K562 (cell line): ENCODE measurements at regions not wholly inside any gene's neighbourhood (a gene's known extent, or its start where the extent isn't known, plus 50 kb on each side); places are given as distances from the start of the nearest gene placed in this dataset.

ENCODE experiments used
- BHLHE40 ChIP-seq: IDR thresholded peaks from 2 replicates; pipeline ENCODE4 v1.6.1; 2011; ENCODE audit warnings: low read length, improper control_type of control experiment
- FOXA3 ChIP-seq, 2 experiments: fragments of 450-650 bp in 1 of 2; sonication (generic) in 1 of 2; formaldehyde crosslinking; IDR thresholded peaks in 1 of 2; conservative IDR thresholded peaks in 1 of 2; 2 replicates each; pipeline versions ENCODE4 v1.4.0 to v1.8.0; 2020 to 2022; ENCODE audit warnings: mild to moderate bottlenecking in 2 of 2, missing genetic modification reagents in 1 of 2
- HMG20A ChIP-seq: fragments of 450-650 bp; formaldehyde crosslinking; conservative IDR thresholded peaks from 2 replicates; pipeline ENCODE4 v1.4.0; 2020; ENCODE audit warnings: mild to moderate bottlenecking, mixed read lengths
- KLF6 ChIP-seq: fragments of 250-450 bp; sonication (Bioruptor Pico); IDR thresholded peaks from 2 replicates; pipeline ENCODE4 v1.4.0; 2020; ENCODE audit warnings: mild to moderate bottlenecking, moderate library complexity, borderline replicate concordance
- SNRNP70 ChIP-seq: fragments of 200-400 bp; formaldehyde crosslinking; optimal IDR thresholded peaks from 2 replicates; pipeline ENCODE3; 2017; ENCODE audit warnings: low read depth, low read length
- TBP ChIP-seq: optimal IDR thresholded peaks from 2 replicates; pipeline ENCODE3; 2011; ENCODE audit warnings: low read depth, low read length, improper control_type of control experiment
- TCFL5 ChIP-seq: fragments of 250-450 bp; sonication (Bioruptor Pico); conservative IDR thresholded peaks from 2 replicates; pipeline ENCODE4 v1.6.1; 2021; ENCODE audit warnings: mild to moderate bottlenecking, moderate library complexity, matching md5 sums
- ZNF140 ChIP-seq: fragments of 250-450 bp; sonication (Bioruptor Pico); IDR thresholded peaks from 2 replicates; pipeline ENCODE4 v1.8.0; 2021; ENCODE audit warnings: moderate library complexity, mild to moderate bottlenecking, inconsistent platforms
- TF ChIP-seq, protein P1 (sequence below), 2 experiments: fragments of 450-650 bp; IDR thresholded peaks; 2 replicates each; pipeline ENCODE4 v1.6.1; 2016
- TF ChIP-seq, protein P2 (sequence below): fragments of 450-650 bp; conservative IDR thresholded peaks from 2 replicates; pipeline ENCODE4 v1.6.1; 2016; ENCODE audit warnings: missing genetic modification characterization, low read depth, mild to moderate bottlenecking, control low read depth, missing compliant biosample characterization
- TF ChIP-seq, protein P3 (sequence below), 3 experiments: IDR thresholded peaks in 2 of 3; conservative IDR thresholded peaks in 1 of 3; 2 replicates each; pipeline ENCODE4 v1.5.1; 2011 to 2012; ENCODE audit warnings: low read length in 3 of 3, mild to moderate bottlenecking in 3 of 3, control low read depth in 2 of 3, improper control_type of control experiment in 1 of 3, inconsistent platforms in 1 of 3, low read depth in 1 of 3, mixed read lengths in 1 of 3, moderate library complexity in 1 of 3; ENCODE audit not compliant: insufficient read depth in 2 of 3

DNA sequence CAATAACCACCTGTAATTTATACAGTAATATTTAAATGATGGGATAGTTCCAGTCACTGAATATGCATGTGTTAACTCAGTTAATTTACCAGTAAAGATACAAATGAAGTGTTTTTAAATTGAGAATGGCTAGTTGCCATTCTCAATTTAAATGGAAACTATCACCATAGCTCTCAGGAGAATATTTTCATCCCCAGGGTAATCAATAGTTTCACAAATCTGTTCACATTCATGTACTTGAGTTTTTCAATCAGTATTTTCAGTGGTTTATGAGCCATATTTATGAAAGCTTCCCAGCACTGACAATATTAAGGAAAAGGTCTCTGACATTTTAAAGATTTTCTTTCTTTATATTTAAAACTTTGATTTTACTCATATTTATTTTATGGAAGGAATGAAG is 439.3 kb downstream of the MAT2B start:
- TF ChIP-seq, protein P1, sequence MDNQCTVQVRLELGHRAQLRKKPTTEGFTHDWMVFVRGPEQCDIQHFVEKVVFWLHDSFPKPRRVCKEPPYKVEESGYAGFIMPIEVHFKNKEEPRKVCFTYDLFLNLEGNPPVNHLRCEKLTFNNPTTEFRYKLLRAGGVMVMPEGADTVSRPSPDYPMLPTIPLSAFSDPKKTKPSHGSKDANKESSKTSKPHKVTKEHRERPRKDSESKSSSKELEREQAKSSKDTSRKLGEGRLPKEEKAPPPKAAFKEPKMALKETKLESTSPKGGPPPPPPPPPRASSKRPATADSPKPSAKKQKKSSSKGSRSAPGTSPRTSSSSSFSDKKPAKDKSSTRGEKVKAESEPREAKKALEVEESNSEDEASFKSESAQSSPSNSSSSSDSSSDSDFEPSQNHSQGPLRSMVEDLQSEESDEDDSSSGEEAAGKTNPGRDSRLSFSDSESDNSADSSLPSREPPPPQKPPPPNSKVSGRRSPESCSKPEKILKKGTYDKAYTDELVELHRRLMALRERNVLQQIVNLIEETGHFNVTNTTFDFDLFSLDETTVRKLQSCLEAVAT (IDR thresholded peaks at IDR 0.05) = no peak
- TF ChIP-seq ZNF140 (CRISPR knock-in tag) (no peak), HMG20A (CRISPR knock-in tag) (no peak), SNRNP70 (no peak), KLF6 (CRISPR knock-in tag) (no peak), TCFL5 (no peak), BHLHE40 (no peak), FOXA3 (CRISPR knock-in tag; conservative IDR thresholded peaks at IDR 0.05 in 1 of 2, IDR thresholded peaks at IDR 0.05 in 1 of 2) (no peak), TBP (no peak)
- TF ChIP-seq, protein P2, sequence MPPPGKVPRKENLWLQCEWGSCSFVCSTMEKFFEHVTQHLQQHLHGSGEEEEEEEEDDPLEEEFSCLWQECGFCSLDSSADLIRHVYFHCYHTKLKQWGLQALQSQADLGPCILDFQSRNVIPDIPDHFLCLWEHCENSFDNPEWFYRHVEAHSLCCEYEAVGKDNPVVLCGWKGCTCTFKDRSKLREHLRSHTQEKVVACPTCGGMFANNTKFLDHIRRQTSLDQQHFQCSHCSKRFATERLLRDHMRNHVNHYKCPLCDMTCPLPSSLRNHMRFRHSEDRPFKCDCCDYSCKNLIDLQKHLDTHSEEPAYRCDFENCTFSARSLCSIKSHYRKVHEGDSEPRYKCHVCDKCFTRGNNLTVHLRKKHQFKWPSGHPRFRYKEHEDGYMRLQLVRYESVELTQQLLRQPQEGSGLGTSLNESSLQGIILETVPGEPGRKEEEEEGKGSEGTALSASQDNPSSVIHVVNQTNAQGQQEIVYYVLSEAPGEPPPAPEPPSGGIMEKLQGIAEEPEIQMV (tag) = no peak
- TF ChIP-seq, protein P3, sequence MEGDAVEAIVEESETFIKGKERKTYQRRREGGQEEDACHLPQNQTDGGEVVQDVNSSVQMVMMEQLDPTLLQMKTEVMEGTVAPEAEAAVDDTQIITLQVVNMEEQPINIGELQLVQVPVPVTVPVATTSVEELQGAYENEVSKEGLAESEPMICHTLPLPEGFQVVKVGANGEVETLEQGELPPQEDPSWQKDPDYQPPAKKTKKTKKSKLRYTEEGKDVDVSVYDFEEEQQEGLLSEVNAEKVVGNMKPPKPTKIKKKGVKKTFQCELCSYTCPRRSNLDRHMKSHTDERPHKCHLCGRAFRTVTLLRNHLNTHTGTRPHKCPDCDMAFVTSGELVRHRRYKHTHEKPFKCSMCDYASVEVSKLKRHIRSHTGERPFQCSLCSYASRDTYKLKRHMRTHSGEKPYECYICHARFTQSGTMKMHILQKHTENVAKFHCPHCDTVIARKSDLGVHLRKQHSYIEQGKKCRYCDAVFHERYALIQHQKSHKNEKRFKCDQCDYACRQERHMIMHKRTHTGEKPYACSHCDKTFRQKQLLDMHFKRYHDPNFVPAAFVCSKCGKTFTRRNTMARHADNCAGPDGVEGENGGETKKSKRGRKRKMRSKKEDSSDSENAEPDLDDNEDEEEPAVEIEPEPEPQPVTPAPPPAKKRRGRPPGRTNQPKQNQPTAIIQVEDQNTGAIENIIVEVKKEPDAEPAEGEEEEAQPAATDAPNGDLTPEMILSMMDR (IDR thresholded peaks at IDR 0.05 in 2 of 3, conservative IDR thresholded peaks at IDR 0.05 in 1 of 3; ENCODE audit: insufficient read depth in 2 of 3, low read depth in 1 of 3, low read length in 3 of 3) = no peak
